Nephron (organoid): ENCODE measurements at regions not wholly inside any gene's neighbourhood (a gene's known extent, or its start where the extent isn't known, plus 50 kb on each side); places are given as distances from the start of the nearest gene placed in this dataset.

ENCODE experiments used
- H3K27ac Mint-ChIP-seq, 3 experiments: 2 replicates each; pipeline ENCODE4 v1.8.0; 2020; ENCODE audit warnings: mixed read lengths in 3 of 3, mild to moderate bottlenecking in 2 of 3, moderate library complexity in 1 of 3
- H3K27me3 Mint-ChIP-seq: 2 replicates; pipeline ENCODE4 v1.8.0; 2021; ENCODE audit warnings: low read depth, mild to moderate bottlenecking, moderate library complexity, mixed read lengths
- H3K36me3 Mint-ChIP-seq: 2 replicates; pipeline ENCODE4 v1.8.0; 2020; ENCODE audit warnings: low read depth, mixed read lengths
- H3K4me1 Mint-ChIP-seq: 2 replicates; pipeline ENCODE4 v1.8.0; 2020; ENCODE audit warnings: mixed read lengths
- H3K4me3 Mint-ChIP-seq, 3 experiments: 2 replicates each; pipeline ENCODE4 v1.8.0; 2020; ENCODE audit warnings: mild to moderate bottlenecking in 3 of 3, mixed read lengths in 3 of 3, moderate library complexity in 2 of 3
- H3K9me3 Mint-ChIP-seq: 2 replicates; pipeline ENCODE4 v1.8.0; 2020; ENCODE audit warnings: mixed read lengths
- TF ChIP-seq, protein P1 (sequence below), 3 experiments: fragments of 200-600 bp; sonication (generic); IDR thresholded peaks; one replicate each; pipeline ENCODE4 v1.5.0; 2021; ENCODE audit warnings: antibody characterized with exemption in 3 of 3; ENCODE audit not compliant: unreplicated experiment in 3 of 3

GRCh38 chr5:72040513-72040912 is 66.8 kb upstream of the MAP1B start:
- TF ChIP-seq, protein P1, sequence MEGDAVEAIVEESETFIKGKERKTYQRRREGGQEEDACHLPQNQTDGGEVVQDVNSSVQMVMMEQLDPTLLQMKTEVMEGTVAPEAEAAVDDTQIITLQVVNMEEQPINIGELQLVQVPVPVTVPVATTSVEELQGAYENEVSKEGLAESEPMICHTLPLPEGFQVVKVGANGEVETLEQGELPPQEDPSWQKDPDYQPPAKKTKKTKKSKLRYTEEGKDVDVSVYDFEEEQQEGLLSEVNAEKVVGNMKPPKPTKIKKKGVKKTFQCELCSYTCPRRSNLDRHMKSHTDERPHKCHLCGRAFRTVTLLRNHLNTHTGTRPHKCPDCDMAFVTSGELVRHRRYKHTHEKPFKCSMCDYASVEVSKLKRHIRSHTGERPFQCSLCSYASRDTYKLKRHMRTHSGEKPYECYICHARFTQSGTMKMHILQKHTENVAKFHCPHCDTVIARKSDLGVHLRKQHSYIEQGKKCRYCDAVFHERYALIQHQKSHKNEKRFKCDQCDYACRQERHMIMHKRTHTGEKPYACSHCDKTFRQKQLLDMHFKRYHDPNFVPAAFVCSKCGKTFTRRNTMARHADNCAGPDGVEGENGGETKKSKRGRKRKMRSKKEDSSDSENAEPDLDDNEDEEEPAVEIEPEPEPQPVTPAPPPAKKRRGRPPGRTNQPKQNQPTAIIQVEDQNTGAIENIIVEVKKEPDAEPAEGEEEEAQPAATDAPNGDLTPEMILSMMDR (IDR thresholded peaks at IDR 0.05; ENCODE audit: unreplicated experiment in 3 of 3) = no peak
- H3K4me3 Mint-ChIP-seq = no peak overlapping the region
- no peaks in the 10 kb centered on the region for H3K36me3 Mint-ChIP-seq
- no peaks in the 10 kb centered on the region for H3K9me3 Mint-ChIP-seq
- H3K27ac Mint-ChIP-seq = no peak overlapping the region
- peaks cover 5% of the 10 kb centered on the region for H3K4me1 Mint-ChIP-seq
- peaks cover 4% of the 10 kb centered on the region for H3K27me3 Mint-ChIP-seq

GRCh38 chr5:72041654-72042053 is 65.6 kb upstream of the MAP1B start:
- H3K4me3 Mint-ChIP-seq = no peak overlapping the region
- H3K9me3 Mint-ChIP-seq = peaks cover 3% of the 10 kb centered on the region
- TF ChIP-seq, protein P1 (IDR thresholded peaks at IDR 0.05; ENCODE audit: unreplicated experiment in 3 of 3) = no peak
- H3K27ac Mint-ChIP-seq = no peak overlapping the region
- H3K36me3 Mint-ChIP-seq = no peaks in the 10 kb centered on the region
- H3K4me1 Mint-ChIP-seq = peaks cover 5% of the 10 kb centered on the region
- H3K27me3 Mint-ChIP-seq = peaks cover 4% of the 10 kb centered on the region

GRCh38 chr5:72042097-72042496 is 65.2 kb upstream of the MAP1B start:
- Mint-ChIP-seq H3K36me3 (no peaks in the 10 kb centered on the region), H3K4me3 (no peak overlapping the region), H3K4me1 (peaks cover 3% of the 10 kb centered on the region), H3K27me3 (peaks cover 4% of the 10 kb centered on the region), H3K9me3 (peaks cover 4% of the 10 kb centered on the region), H3K27ac (no peak overlapping the region)
- TF ChIP-seq, protein P1 (IDR thresholded peaks at IDR 0.05; ENCODE audit: unreplicated experiment in 3 of 3) = no peak

GRCh38 chr5:72045692-72046091 is 61.6 kb upstream of the MAP1B start:
- Mint-ChIP-seq H3K4me1 (no peaks in the 10 kb centered on the region), H3K27ac (no peak overlapping the region), H3K27me3 (peaks cover 4% of the 10 kb centered on the region), H3K9me3 (peaks cover 10% of the 10 kb centered on the region), H3K36me3 (no peaks in the 10 kb centered on the region), H3K4me3 (no peak overlapping the region)
- TF ChIP-seq, protein P1 (IDR thresholded peaks at IDR 0.05; ENCODE audit: unreplicated experiment in 3 of 3) = no peak

DNA sequence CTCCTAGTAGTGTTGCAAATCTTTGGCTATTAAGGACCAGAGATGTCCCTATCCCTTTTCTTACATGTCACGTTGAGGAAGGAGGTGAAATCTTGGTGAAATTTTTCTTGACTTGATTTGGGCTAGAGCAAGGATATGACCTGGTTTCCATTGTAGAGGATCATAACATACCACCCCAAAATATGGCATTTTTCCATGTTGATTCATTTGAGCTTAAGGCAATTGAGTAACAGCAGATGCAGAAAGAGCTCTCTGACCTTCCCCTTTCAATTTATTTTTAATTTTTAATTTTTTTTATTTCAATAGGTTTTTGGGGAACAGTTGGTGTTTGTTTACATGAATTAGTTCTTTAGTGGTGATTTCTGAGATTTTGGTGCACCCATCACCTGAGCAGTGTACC is 61.2 kb upstream of the MAP1B start:
- H3K27me3 Mint-ChIP-seq = peaks cover 4% of the 10 kb centered on the region
- H3K9me3 Mint-ChIP-seq = peaks cover 10% of the 10 kb centered on the region
- no peaks in the 10 kb centered on the region for H3K4me1 Mint-ChIP-seq
- H3K4me3 Mint-ChIP-seq = no peak overlapping the region
- TF ChIP-seq, protein P1 (IDR thresholded peaks at IDR 0.05; ENCODE audit: unreplicated experiment in 3 of 3) = no peak
- no peaks in the 10 kb centered on the region for H3K36me3 Mint-ChIP-seq
- H3K27ac Mint-ChIP-seq = no peak overlapping the region

DNA sequence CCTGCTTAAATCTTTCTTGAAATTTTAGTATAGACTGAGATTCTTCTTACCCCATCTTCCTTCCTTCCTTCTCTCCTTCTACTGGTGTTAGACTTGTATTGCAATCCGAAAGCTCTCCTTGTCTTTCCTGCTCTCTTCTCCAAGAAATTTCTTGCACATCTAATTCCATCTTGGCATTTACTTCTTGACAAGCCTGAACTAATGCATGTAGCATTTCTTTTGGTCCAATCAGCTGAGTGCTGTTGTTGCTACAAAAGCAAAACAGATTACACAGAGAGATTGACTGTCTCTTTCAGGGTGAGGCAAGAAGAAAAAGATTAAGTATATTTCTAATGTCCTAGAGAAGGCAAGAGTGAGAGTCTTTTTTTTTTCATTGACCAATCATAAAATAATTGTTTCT is 51.6 kb upstream of the MAP1B start:
- H3K27me3 Mint-ChIP-seq = peaks cover 30% of the 10 kb centered on the region
- TF ChIP-seq, protein P1 (IDR thresholded peaks at IDR 0.05; ENCODE audit: unreplicated experiment in 3 of 3) = no peak
- no peak overlapping the region for H3K27ac Mint-ChIP-seq
- no peak overlapping the region for H3K4me3 Mint-ChIP-seq
- H3K9me3 Mint-ChIP-seq = no peaks in the 10 kb centered on the region
- no peaks in the 10 kb centered on the region for H3K4me1 Mint-ChIP-seq
- H3K36me3 Mint-ChIP-seq = no peaks in the 10 kb centered on the region
